CD14-positive monocyte (primary cell): ENCODE measurements at regions not wholly inside any gene's neighbourhood (a gene's known extent, or its start where the extent isn't known, plus 50 kb on each side); places are given as distances from the start of the nearest gene placed in this dataset.

Source experiments
- DNase-seq, 3 donors: peaks; one replicate each; pipeline ENCODE4 v3.0.0-alpha.2; 2011 to 2022
- H2AFZ ChIP-seq: 2 replicates; pipeline ENCODE4 v1.6.0; 2012; ENCODE audit warnings: mild to moderate bottlenecking, low read depth, low read length, inconsistent platforms; ENCODE audit not compliant: insufficient read depth, poor library complexity, severe bottlenecking
- H3K27ac ChIP-seq, 2 donors: 1 replicate in 1 of 2; 2 replicates in 1 of 2; pipeline ENCODE4 v1.5.1; 2012 to 2013; ENCODE audit warnings: low read length in 2 of 2, control low read depth in 1 of 2, inconsistent platforms in 1 of 2, low read depth in 1 of 2, mild to moderate bottlenecking in 1 of 2
- H3K27me3 ChIP-seq, 2 donors: one replicate each; pipeline versions ENCODE4 v1.6.0 to v1.6.1; 2011 to 2013; ENCODE audit warnings: low read length in 2 of 2; ENCODE audit not compliant: control insufficient read depth in 2 of 2, insufficient read depth in 2 of 2
- H3K36me3 ChIP-seq, 2 donors: replicated peaks in 1 of 2; 1 replicate in 1 of 2; 2 replicates in 1 of 2; pipeline versions ENCODE4 v1.5.1 to v1.6.1; 2012 to 2013; ENCODE audit warnings: low read length in 2 of 2, control low read depth in 1 of 2, inconsistent platforms in 1 of 2, mild to moderate bottlenecking in 1 of 2; ENCODE audit not compliant: insufficient read depth in 2 of 2, control insufficient read depth in 1 of 2
- H3K4me1 ChIP-seq, 2 donors: 1 replicate in 1 of 2; 2 replicates in 1 of 2; pipeline versions ENCODE4 v1.5.1 to v1.6.1; 2012 to 2013; ENCODE audit warnings: low read length in 2 of 2, control low read depth in 1 of 2, inconsistent platforms in 1 of 2, mild to moderate bottlenecking in 1 of 2, moderate library complexity in 1 of 2; ENCODE audit not compliant: insufficient read depth in 2 of 2, control insufficient read depth in 1 of 2
- H3K4me2 ChIP-seq: replicated peaks from 2 replicates; pipeline ENCODE3; 2012; ENCODE audit warnings: low read length, moderate library complexity, mild to moderate bottlenecking; ENCODE audit not compliant: poor library complexity, severe bottlenecking; ENCODE audit errors: extremely low read depth
- H3K4me3 ChIP-seq, 3 experiments: fragments of 200-600 bp in 1 of 3; sonication (generic) in 1 of 3; replicated peaks in 1 of 3; 1 replicate in 2 of 3; 2 replicates in 1 of 3; pipeline ENCODE4 v1.5.1; 2011 to 2013; ENCODE audit warnings: low read length in 3 of 3, mild to moderate bottlenecking in 3 of 3, control low read depth in 2 of 3, low read depth in 2 of 3, inconsistent platforms in 1 of 3, moderate library complexity in 1 of 3
- H3K79me2 ChIP-seq: 2 replicates; pipeline ENCODE4 v1.6.0; 2012; ENCODE audit warnings: mild to moderate bottlenecking, control low read depth, inconsistent platforms, low read length, moderate library complexity; ENCODE audit not compliant: insufficient read depth
- H3K9ac ChIP-seq: 2 replicates; pipeline ENCODE4 v1.6.0; 2017; ENCODE audit warnings: low read length, mild to moderate bottlenecking; ENCODE audit not compliant: insufficient read depth, poor library complexity, severe bottlenecking
- H3K9me3 ChIP-seq, 2 donors: replicated peaks in 1 of 2; 1 replicate in 1 of 2; 2 replicates in 1 of 2; pipeline versions ENCODE4 v1.5.1 to v1.6.1; 2012 to 2013; ENCODE audit warnings: low read length in 2 of 2, control low read depth in 1 of 2; ENCODE audit not compliant: control insufficient read depth in 1 of 2, insufficient read depth in 1 of 2
- H4K20me1 ChIP-seq: 2 replicates; pipeline ENCODE4 v1.6.0; 2012; ENCODE audit warnings: mild to moderate bottlenecking, low read length, control low read depth, moderate library complexity; ENCODE audit not compliant: insufficient read depth
- H3K27ac Mint-ChIP-seq, 7 donors: one replicate each; pipeline ENCODE4 v1.8.0; 2020; ENCODE audit warnings: mild to moderate bottlenecking in 7 of 7, mixed read lengths in 7 of 7, moderate library complexity in 6 of 7, inconsistent platforms in 2 of 7
- H3K27me3 Mint-ChIP-seq, 3 donors: one replicate each; pipeline ENCODE4 v1.8.0; 2021 to 2022; ENCODE audit warnings: low read depth in 3 of 3, mild to moderate bottlenecking in 3 of 3, mixed read lengths in 3 of 3, moderate library complexity in 3 of 3, inconsistent platforms in 1 of 3
- H3K36me3 Mint-ChIP-seq, 2 donors: one replicate each; pipeline ENCODE4 v1.8.0; 2020; ENCODE audit warnings: mixed read lengths in 2 of 2, inconsistent platforms in 1 of 2, mild to moderate bottlenecking in 1 of 2
- H3K4me1 Mint-ChIP-seq: one replicate; pipeline ENCODE4 v1.8.0; 2020; ENCODE audit warnings: mild to moderate bottlenecking, mixed read lengths
- H3K4me3 Mint-ChIP-seq, 2 donors: one replicate each; pipeline ENCODE4 v1.8.0; 2020; ENCODE audit warnings: mild to moderate bottlenecking in 2 of 2, mixed read lengths in 2 of 2, moderate library complexity in 1 of 2
- H3K9me3 Mint-ChIP-seq, 7 donors: one replicate each; pipeline ENCODE4 v1.8.0; 2020 to 2022; ENCODE audit warnings: mixed read lengths in 7 of 7, mild to moderate bottlenecking in 6 of 7, moderate library complexity in 6 of 7, inconsistent platforms in 2 of 7
- CTCF ChIP-seq: fragments of 200-600 bp; IDR thresholded peaks from one replicate; pipeline ENCODE4 v1.8.0; 2022; ENCODE audit warnings: antibody characterized with exemption, mild to moderate bottlenecking
- WGBS: methylation state at CpG from one replicate; pipeline ENCODE4 v1.1.5; 2013; ENCODE audit warnings: missing lambda C conversion rate; ENCODE audit not compliant: insufficient coverage; 5-methylcytosine and 5-hydroxymethylcytosine counted together
- intact Hi-C, 2 donors: fragments of 100-400 bp; cut with micrococcal nuclease; formaldehyde crosslinking; loops; one replicate each; pipeline versions ENCODE4 v1.15.0 to v1.15.1; 2023

GRCh38 chr14:43043850-43044249 is 1437.2 kb downstream of the LRFN5 start:
- Histone ChIP-seq H3K4me1 (no peaks in the 10 kb centered on the region), H3K27me3 (no peaks in the 10 kb centered on the region)
- DNase-seq, result no peak

DNA sequence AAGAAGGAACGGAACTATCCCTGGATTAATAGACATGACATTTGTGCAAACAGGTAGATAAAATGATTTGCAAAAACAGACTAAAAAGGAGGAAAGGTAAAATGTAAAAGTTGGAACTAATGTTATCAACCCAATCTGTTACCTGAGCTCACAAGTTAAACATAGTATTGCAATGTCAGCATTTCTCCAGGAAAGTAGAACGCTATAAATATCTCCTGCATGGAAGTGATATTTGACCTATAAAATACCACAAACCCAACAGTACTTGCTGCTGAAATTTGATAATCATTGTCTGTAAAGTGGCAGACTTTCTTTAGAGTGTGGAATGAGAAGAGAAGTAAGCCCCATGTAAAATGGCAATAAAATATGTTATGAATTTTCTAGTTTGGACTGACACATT is 1435.7 kb downstream of the LRFN5 start:
- Mint-ChIP-seq H3K27ac (no peak overlapping the region), H3K4me1 (no peaks in the 10 kb centered on the region), H3K36me3 (no peaks in the 10 kb centered on the region), H3K9me3 (peaks cover 0 to 3% (median 0%) of the 10 kb centered on the region in 7 donors), H3K4me3 (no peak overlapping the region), H3K27me3 (no peaks in the 10 kb centered on the region)
- TF ChIP-seq CTCF, result no peak
- H3K36me3 ChIP-seq, result no peaks in the 10 kb centered on the region
- H3K27ac ChIP-seq, result no peak overlapping the region
- intact Hi-C loops, result no loop called here
- H3K4me1 ChIP-seq, result no peaks in the 10 kb centered on the region
- H3K9ac ChIP-seq, result no peak overlapping the region
- H4K20me1 ChIP-seq, result no peaks in the 10 kb centered on the region
- no CpG with 5 or more reads among the region's 2 CpGs for WGBS
- no peak overlapping the region for H2AFZ ChIP-seq
- H3K4me3 ChIP-seq, result no peak overlapping the region
- no peak overlapping the region for H3K4me2 ChIP-seq
- DNase-seq, result no peak
- H3K27me3 ChIP-seq, result no peaks in the 10 kb centered on the region
- no peaks in the 10 kb centered on the region for H3K9me3 ChIP-seq
- no peaks in the 10 kb centered on the region for H3K79me2 ChIP-seq

More at GRCh38 chr14:43043850-43044249, 1437.2 kb downstream of the LRFN5 start:
- no peak overlapping the region for H3K4me3 Mint-ChIP-seq
- intact Hi-C loops, result no loop called here
- no peaks in the 10 kb centered on the region for H3K36me3 Mint-ChIP-seq
- Histone ChIP-seq H3K79me2 (no peaks in the 10 kb centered on the region), H4K20me1 (no peaks in the 10 kb centered on the region), H3K4me2 (no peak overlapping the region), H3K36me3 (no peaks in the 10 kb centered on the region), H3K27ac (no peak overlapping the region), H3K4me3 (no peak overlapping the region), H3K9me3 (no peaks in the 10 kb centered on the region), H3K9ac (no peak overlapping the region), H2AFZ (no peak overlapping the region)
- no peaks in the 10 kb centered on the region for H3K27me3 Mint-ChIP-seq
- TF ChIP-seq CTCF, result no peak
- H3K4me1 Mint-ChIP-seq, result no peaks in the 10 kb centered on the region
- H3K9me3 Mint-ChIP-seq, result peaks cover 0 to 3% (median 0%) of the 10 kb centered on the region in 7 donors
- H3K27ac Mint-ChIP-seq, result no peak overlapping the region
